Trophoblast cell (in vitro differentiated cells and primary cell): ENCODE measurements at regions not wholly inside any gene's neighbourhood (a gene's known extent, or its start where the extent isn't known, plus 50 kb on each side); places are given as distances from the start of the nearest gene placed in this dataset.
"Not testable (repeated sequence)": the region's sequence is repeated elsewhere in the genome, so short reads cannot be mapped to it uniquely, and the experiment has no call there.

Source experiments
- DNase-seq, 2 donors: peaks; one replicate each; pipeline ENCODE4 v3.0.0-alpha.2; 2016
- H2AFZ ChIP-seq: 2 replicates; pipeline ENCODE4 v1.6.1; 2013; ENCODE audit warnings: low read length, moderate library complexity, mild to moderate bottlenecking; ENCODE audit not compliant: insufficient read depth, poor library complexity
- H2AK5ac ChIP-seq: 2 replicates; pipeline ENCODE4 v1.6.1; 2013; ENCODE audit warnings: mild to moderate bottlenecking, low read length
- H2BK120ac ChIP-seq: 2 replicates; pipeline ENCODE4 v1.6.1; 2013; ENCODE audit warnings: low read length, mild to moderate bottlenecking, moderate library complexity; ENCODE audit not compliant: insufficient read depth, poor library complexity
- H2BK12ac ChIP-seq: 2 replicates; pipeline ENCODE4 v1.6.1; 2013; ENCODE audit warnings: mild to moderate bottlenecking, low read length, moderate library complexity
- H2BK5ac ChIP-seq: 2 replicates; pipeline ENCODE4 v1.6.1; 2013; ENCODE audit warnings: low read length, low read depth, moderate library complexity, mild to moderate bottlenecking; ENCODE audit not compliant: poor library complexity
- H3K14ac ChIP-seq: 2 replicates; pipeline ENCODE4 v1.6.1; 2013; ENCODE audit warnings: mild to moderate bottlenecking, low read length
- H3K18ac ChIP-seq: 2 replicates; pipeline ENCODE4 v1.6.1; 2013; ENCODE audit warnings: mild to moderate bottlenecking, low read length
- H3K23ac ChIP-seq: 2 replicates; pipeline ENCODE4 v1.6.1; 2013; ENCODE audit warnings: low read length
- H3K27ac ChIP-seq: 2 replicates; pipeline ENCODE4 v1.5.1; 2013; ENCODE audit warnings: low read depth, mild to moderate bottlenecking, inconsistent platforms, low read length, moderate library complexity
- H3K27me3 ChIP-seq: 2 replicates; pipeline ENCODE4 v1.6.1; 2013; ENCODE audit warnings: inconsistent platforms, mild to moderate bottlenecking, low read length, moderate library complexity; ENCODE audit not compliant: insufficient read depth
- H3K36me3 ChIP-seq, 2 experiments: 1 replicate in 1 of 2; 2 replicates in 1 of 2; pipeline ENCODE4 v1.6.1; 2013; ENCODE audit warnings: low read length in 2 of 2, mild to moderate bottlenecking in 2 of 2, moderate library complexity in 1 of 2; ENCODE audit not compliant: insufficient read depth in 2 of 2, control insufficient read depth in 1 of 2
- H3K4ac ChIP-seq: 2 replicates; pipeline ENCODE4 v1.6.1; 2013; ENCODE audit warnings: low read depth, mild to moderate bottlenecking, low read length, moderate library complexity
- H3K4me1 ChIP-seq, 2 experiments: 1 replicate in 1 of 2; 2 replicates in 1 of 2; pipeline ENCODE4 v1.6.1; 2013; ENCODE audit warnings: low read length in 2 of 2, mild to moderate bottlenecking in 2 of 2, moderate library complexity in 1 of 2; ENCODE audit not compliant: insufficient read depth in 2 of 2, control insufficient read depth in 1 of 2
- H3K4me2 ChIP-seq: 2 replicates; pipeline ENCODE4 v1.6.1; 2013; ENCODE audit warnings: inconsistent platforms, mild to moderate bottlenecking, low read length, moderate library complexity
- H3K4me3 ChIP-seq: 2 replicates; pipeline ENCODE4 v1.5.1; 2013; ENCODE audit warnings: mild to moderate bottlenecking, low read depth, low read length, inconsistent platforms
- H3K79me1 ChIP-seq: one replicate; pipeline ENCODE4 v1.6.1; 2013; ENCODE audit warnings: low read length
- H3K79me2 ChIP-seq: 2 replicates; pipeline ENCODE4 v1.6.1; 2013; ENCODE audit warnings: low read length, mild to moderate bottlenecking; ENCODE audit not compliant: control insufficient read depth, insufficient read depth, poor library complexity
- H3K9ac ChIP-seq: 2 replicates; pipeline ENCODE4 v1.6.1; 2013; ENCODE audit warnings: mild to moderate bottlenecking, low read length
- H3K9me3 ChIP-seq: 2 replicates; pipeline ENCODE4 v1.6.1; 2013; ENCODE audit warnings: low read depth, mild to moderate bottlenecking, control low read depth, inconsistent platforms, low read length; ENCODE audit not compliant: insufficient read depth
- H4K12ac ChIP-seq: 2 replicates; pipeline ENCODE4 v1.6.1; 2013; ENCODE audit warnings: low read depth, mild to moderate bottlenecking, low read length, moderate library complexity
- H4K8ac ChIP-seq: 2 replicates; pipeline ENCODE4 v1.6.1; 2013; ENCODE audit warnings: low read depth, mild to moderate bottlenecking, low read length, moderate library complexity
- H4K91ac ChIP-seq: one replicate; pipeline ENCODE4 v1.6.1; 2013; ENCODE audit warnings: low read depth, mild to moderate bottlenecking, low read length, moderate library complexity
- WGBS: extraction: QIAGEN DNeasy Blood & Tissue Kit; methylation state at CpG from one replicate; pipeline ENCODE4 v1.1.7; 2013; ENCODE audit warnings: missing lambda C conversion rate; ENCODE audit not compliant: insufficient read length, insufficient coverage; ENCODE audit errors: extremely low coverage; 5-methylcytosine and 5-hydroxymethylcytosine counted together

DNA sequence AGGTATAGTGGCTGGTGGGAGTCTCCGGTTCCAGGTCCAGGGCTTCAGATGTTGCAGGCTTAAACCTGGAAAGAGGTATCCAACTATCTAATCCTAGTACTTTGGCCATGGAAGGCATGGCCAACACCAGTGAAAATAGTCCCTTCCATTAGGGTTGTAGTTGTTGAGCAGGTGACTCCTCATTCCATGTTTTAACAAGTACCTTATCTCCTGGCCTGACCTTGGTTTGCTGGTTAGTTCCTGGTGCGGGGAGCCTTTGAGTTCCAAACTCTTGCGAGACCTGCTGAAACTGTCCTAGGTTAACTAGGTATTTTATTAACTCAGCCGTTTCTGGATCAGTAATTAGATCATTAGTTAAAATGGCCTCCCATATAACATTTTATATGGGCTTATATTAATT, 128.9 kb downstream of the GPCPD1 start:
- Histone ChIP-seq H3K36me3 (no peaks in the 10 kb centered on the region), H3K18ac (no peak overlapping the region), H3K9me3 (no peaks in the 10 kb centered on the region), H3K4me2 (no peak overlapping the region), H3K27ac (no peak overlapping the region), H3K79me2 (no peaks in the 10 kb centered on the region), H2BK5ac (no peak overlapping the region), H3K4me1 (no peaks in the 10 kb centered on the region), H3K79me1 (no peaks in the 10 kb centered on the region), H3K4me3 (no peak overlapping the region), H2BK120ac (no peak overlapping the region), H4K91ac (no peak overlapping the region), H3K23ac (no peak overlapping the region), H2AFZ (no peak overlapping the region), H2AK5ac (no peak overlapping the region), H3K14ac (no peak overlapping the region), H4K12ac (no peak overlapping the region), H2BK12ac (no peak overlapping the region), H3K4ac (no peak overlapping the region), H4K8ac (no peak overlapping the region), H3K9ac (no peak overlapping the region), H3K27me3 (no peaks in the 10 kb centered on the region)
- WGBS, result no CpG with 5 or more reads among the region's 4 CpGs
- no peak for DNase-seq

DNA sequence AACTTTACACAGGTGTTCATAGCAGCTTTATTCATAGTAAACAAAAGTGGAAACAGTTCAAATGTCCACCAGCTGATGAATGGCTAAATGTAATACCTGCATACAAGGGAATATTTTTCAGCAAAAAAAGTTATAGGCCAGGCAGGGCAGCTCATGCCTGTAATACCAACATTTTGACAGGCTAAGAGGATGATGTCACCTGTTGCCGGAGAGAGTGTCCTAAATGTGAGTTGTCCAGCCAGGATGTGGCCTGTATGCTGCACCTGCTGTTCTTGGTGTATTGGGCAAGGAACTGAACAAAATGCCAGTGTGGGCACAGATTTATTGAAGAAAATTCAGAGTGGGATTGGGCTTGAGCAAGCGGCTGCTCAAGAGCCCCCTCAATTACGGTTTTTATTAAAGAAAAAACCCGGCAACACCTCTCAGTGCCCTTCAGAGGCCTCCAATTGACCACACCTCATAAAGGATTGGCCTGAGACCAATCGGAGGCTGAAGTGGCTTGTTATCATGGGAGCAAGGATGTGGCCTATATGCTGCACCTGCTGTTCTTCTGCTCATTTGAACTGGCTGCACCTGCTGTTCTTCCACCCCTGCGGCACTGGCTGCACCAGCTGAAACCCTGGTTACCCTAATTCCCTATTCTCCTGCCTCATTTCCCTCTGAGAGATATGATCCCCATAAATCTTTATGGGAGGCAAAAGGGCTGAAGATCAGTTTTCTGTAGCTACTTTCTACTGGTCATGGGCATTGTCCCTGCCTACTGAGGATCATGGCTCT, 129.8 kb downstream of the GPCPD1 start:
- no peaks in the 10 kb centered on the region for H3K27me3 ChIP-seq
- no peak overlapping the region for H2BK12ac ChIP-seq
- no peak overlapping the region for H4K12ac ChIP-seq
- no peak overlapping the region for H3K9ac ChIP-seq
- no peaks in the 10 kb centered on the region for H3K79me2 ChIP-seq
- H3K27ac ChIP-seq, result no peak overlapping the region
- no peak overlapping the region for H4K91ac ChIP-seq
- no peak overlapping the region for H2BK5ac ChIP-seq
- no peak overlapping the region for H4K8ac ChIP-seq
- no peak overlapping the region for H2AFZ ChIP-seq
- H3K14ac ChIP-seq, result no peak overlapping the region
- H3K36me3 ChIP-seq, result no peaks in the 10 kb centered on the region
- H3K4me1 ChIP-seq, result no peaks in the 10 kb centered on the region
- WGBS, result no CpG with 5 or more reads among the region's 6 CpGs
- DNase-seq, result peak in 1 of 2 donors; percentile 43
- H2AK5ac ChIP-seq, result no peak overlapping the region
- no peak overlapping the region for H3K18ac ChIP-seq
- no peak overlapping the region for H3K4me2 ChIP-seq
- no peaks in the 10 kb centered on the region for H3K79me1 ChIP-seq
- H3K9me3 ChIP-seq, result no peaks in the 10 kb centered on the region
- no peak overlapping the region for H2BK120ac ChIP-seq
- H3K4ac ChIP-seq, result no peak overlapping the region
- no peak overlapping the region for H3K4me3 ChIP-seq
- no peak overlapping the region for H3K23ac ChIP-seq

DNA sequence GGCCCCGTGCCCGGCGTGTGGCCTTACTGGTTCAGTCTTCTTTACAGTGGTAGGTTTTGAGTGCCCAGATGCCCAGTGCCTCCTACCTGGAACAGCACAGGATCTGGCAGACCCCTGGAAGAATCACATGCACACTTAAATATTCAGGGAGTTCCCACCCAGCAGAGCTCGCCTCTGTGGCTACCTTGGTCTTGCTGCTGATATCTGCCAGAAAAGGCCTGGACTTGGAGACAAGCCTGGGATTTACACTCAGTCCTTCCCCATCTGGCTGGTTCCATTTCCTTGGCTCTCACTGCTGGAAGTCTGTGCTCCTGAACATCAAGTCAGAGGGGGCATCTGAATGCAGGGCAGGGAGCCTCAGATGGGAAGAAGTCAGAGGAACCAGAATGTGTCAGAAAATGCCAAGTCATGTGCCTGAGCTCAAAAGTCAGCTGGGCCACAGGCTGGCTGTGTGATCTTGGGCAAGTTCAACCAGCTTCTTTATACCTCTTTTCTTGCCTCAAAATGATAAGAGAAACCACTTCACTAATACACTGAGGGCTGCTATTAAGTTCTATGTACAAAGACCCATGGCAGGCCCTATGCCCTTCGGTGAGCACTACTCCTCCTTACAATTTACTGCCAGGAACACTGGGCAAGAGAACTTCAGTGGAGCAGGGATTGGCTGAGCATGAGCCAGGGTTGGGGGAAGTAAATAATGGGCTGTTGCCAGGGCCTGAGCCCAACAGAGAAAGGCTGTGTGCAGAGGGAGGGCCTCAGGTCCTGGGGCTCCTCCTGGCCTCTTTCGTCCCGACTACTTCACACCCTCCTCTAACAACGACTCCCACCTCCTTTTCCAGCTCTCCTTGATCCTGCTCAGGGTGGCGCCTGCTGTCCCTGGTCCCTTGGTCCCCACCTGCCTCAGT, 135.9 kb downstream of the GPCPD1 start:
- H3K18ac ChIP-seq, result no peak overlapping the region
- H3K79me1 ChIP-seq, result no peaks in the 10 kb centered on the region
- H3K23ac ChIP-seq, result no peak overlapping the region
- H3K4ac ChIP-seq, result no peak overlapping the region
- H4K8ac ChIP-seq, result no peak overlapping the region
- no peak overlapping the region for H3K4me3 ChIP-seq
- H3K79me2 ChIP-seq, result no peaks in the 10 kb centered on the region
- no peak overlapping the region for H2AK5ac ChIP-seq
- H3K14ac ChIP-seq, result no peak overlapping the region
- H3K27me3 ChIP-seq, result no peaks in the 10 kb centered on the region
- no peak overlapping the region for H3K27ac ChIP-seq
- no peak overlapping the region for H2BK5ac ChIP-seq
- H4K91ac ChIP-seq, result no peak overlapping the region
- H3K9me3 ChIP-seq, result no peaks in the 10 kb centered on the region
- H4K12ac ChIP-seq, result no peak overlapping the region
- H3K36me3 ChIP-seq, result no peaks in the 10 kb centered on the region
- DNase-seq, result no peak
- no peak overlapping the region for H3K9ac ChIP-seq
- H2BK120ac ChIP-seq, result no peak overlapping the region
- no peak overlapping the region for H3K4me2 ChIP-seq
- H2AFZ ChIP-seq, result no peak overlapping the region
- no peak overlapping the region for H2BK12ac ChIP-seq
- no peaks in the 10 kb centered on the region for H3K4me1 ChIP-seq
- WGBS, result no CpG with 5 or more reads among the region's 9 CpGs

DNA sequence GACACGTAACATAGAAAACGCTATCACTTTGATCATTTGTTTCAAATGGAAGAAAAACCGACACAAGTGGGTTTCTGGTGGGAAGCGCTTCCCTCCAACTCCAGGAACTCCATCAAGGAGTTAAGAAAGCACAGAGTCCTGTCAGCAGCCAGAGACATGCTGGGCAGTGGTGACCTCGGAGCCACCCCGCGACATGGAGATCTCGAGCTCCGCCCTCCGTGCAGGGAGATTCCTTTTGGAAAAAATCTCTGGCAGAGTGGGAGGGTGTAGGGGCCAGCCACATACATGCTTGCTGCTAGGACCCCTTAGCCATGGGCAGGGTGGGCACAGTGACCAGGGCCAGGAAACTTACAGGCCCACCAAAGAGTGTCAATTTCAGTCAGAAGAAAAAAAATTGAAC, 138.9 kb downstream of the GPCPD1 start:
- not testable (repeated sequence) for H3K9me3 ChIP-seq, DNase-seq, H3K79me1 ChIP-seq, H3K23ac ChIP-seq, H3K4me1 ChIP-seq, H2BK5ac ChIP-seq, H3K4ac ChIP-seq, H4K91ac ChIP-seq, H3K18ac ChIP-seq, H4K8ac ChIP-seq, H3K4me3 ChIP-seq, H3K27me3 ChIP-seq, H2AK5ac ChIP-seq, H3K14ac ChIP-seq, H3K79me2 ChIP-seq, H3K4me2 ChIP-seq, H3K36me3 ChIP-seq, H3K9ac ChIP-seq, H2BK12ac ChIP-seq, H3K27ac ChIP-seq, H4K12ac ChIP-seq, H2BK120ac ChIP-seq, H2AFZ ChIP-seq
- no CpG with 5 or more reads among the region's 10 CpGs for WGBS
